GM12865 (cell line): ENCODE measurements at regions not wholly inside any gene's neighbourhood (a gene's known extent, or its start where the extent isn't known, plus 50 kb on each side); places are given as distances from the start of the nearest gene placed in this dataset.

Experiments used
- DNase-seq: peaks from one replicate; pipeline ENCODE4 v3.0.0; 2010; ENCODE audit warnings: low read depth
- H3K4me3 ChIP-seq: 2 replicates; pipeline ENCODE4 v1.5.1; 2011; ENCODE audit warnings: mild to moderate bottlenecking, low read depth, low read length, control low read depth
- CTCF ChIP-seq: IDR thresholded peaks from 2 replicates; pipeline ENCODE4 v1.5.1; 2011; ENCODE audit warnings: low read length, control low read depth, low read depth, inconsistent platforms; ENCODE audit not compliant: insufficient read depth; ENCODE audit errors: missing control alignments

GRCh38 chr4:120139392-120139791 lies 72.7 kb upstream of the MAD2L1 start:
- no peak overlapping the region for H3K4me3 ChIP-seq
- no peak for DNase-seq
- no peak for TF ChIP-seq CTCF

DNA sequence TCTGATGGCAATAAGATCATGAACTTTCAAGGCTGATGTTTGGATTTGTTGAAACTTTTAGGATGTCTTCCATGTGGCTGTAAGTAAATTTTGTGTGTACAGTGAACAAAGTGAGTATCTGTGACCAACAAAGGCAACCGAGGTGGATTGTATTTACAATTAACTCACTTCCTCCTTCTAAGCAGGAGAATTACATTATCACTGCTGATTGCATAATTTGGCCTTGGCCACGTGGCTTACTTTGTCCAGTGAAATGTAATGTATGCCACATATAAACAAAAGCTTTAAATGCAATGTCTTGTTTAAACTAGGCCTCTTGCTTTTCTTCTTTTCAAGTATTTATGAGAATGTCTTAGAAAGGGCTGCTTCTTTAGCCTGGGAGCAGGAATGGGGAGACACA lies 66.3 kb upstream of the MAD2L1 start:
- TF ChIP-seq CTCF = no peak
- DNase-seq = no peak
- H3K4me3 ChIP-seq = no peak overlapping the region

DNA sequence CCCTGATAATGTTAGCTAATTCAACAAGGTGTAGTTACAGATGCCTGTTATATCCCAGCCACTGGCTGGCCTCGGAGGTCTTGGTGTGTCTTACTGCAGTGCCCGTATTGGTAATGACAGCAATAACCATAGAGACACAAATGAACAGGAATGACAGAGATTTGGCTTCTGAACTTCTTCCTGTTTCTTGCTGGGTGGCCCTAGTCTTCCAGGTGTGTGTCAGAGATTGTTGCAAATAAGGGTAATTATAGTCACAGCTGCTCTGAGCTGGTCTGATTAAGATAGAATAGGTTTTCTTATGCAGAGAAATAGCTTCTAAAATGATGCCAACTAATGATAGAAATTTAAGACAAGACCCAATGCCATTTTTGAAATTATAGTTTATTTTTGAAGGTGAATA lies 64.1 kb upstream of the MAD2L1 start:
- no peak for TF ChIP-seq CTCF
- H3K4me3 ChIP-seq = no peak overlapping the region
- no peak for DNase-seq
